Activated T-helper 2 cell treated with anti-CD3 and anti-CD28 coated beads, Interferon-gamma antibody, Interleukin-2, Interleukin-4, amounts not matched to agents 10 μg/mL and 5 μg/mL and 100 μg/mL, durations not matched to agents 14 hours and 24 hours and 36 hours (primary cell): ENCODE measurements at regions not wholly inside any gene's neighbourhood (a gene's known extent, or its start where the extent isn't known, plus 50 kb on each side); places are given as distances from the start of the nearest gene placed in this dataset.
A peak's percentile ranks its signal among the peaks of the same experiment; 100 is the strongest.

ENCODE experiments used
- DNase-seq: peaks from one replicate; pipeline ENCODE4 v3.0.0; 2021; ENCODE audit warnings: low spot score
- H3K27ac Mint-ChIP-seq: one replicate; pipeline ENCODE4 v1.8.0; 2021; ENCODE audit warnings: mixed read lengths
- H3K27me3 Mint-ChIP-seq: one replicate; pipeline ENCODE4 v1.8.0; 2021; ENCODE audit warnings: low read depth, mixed read lengths
- H3K36me3 Mint-ChIP-seq: one replicate; pipeline ENCODE4 v1.8.0; 2021; ENCODE audit warnings: low read depth, mixed read lengths
- H3K4me1 Mint-ChIP-seq: one replicate; pipeline ENCODE4 v1.8.0; 2021; ENCODE audit warnings: low read depth, mixed read lengths
- H3K4me3 Mint-ChIP-seq: one replicate; pipeline ENCODE4 v1.8.0; 2021; ENCODE audit warnings: low read depth, mild to moderate bottlenecking, moderate library complexity, mixed read lengths
- H3K9me3 Mint-ChIP-seq: one replicate; pipeline ENCODE4 v1.8.0; 2021; ENCODE audit warnings: mixed read lengths
- intact Hi-C: fragments of 100-400 bp; cut with micrococcal nuclease; formaldehyde crosslinking; loops from one replicate; pipeline ENCODE4 v1.15.1; 2023

DNA sequence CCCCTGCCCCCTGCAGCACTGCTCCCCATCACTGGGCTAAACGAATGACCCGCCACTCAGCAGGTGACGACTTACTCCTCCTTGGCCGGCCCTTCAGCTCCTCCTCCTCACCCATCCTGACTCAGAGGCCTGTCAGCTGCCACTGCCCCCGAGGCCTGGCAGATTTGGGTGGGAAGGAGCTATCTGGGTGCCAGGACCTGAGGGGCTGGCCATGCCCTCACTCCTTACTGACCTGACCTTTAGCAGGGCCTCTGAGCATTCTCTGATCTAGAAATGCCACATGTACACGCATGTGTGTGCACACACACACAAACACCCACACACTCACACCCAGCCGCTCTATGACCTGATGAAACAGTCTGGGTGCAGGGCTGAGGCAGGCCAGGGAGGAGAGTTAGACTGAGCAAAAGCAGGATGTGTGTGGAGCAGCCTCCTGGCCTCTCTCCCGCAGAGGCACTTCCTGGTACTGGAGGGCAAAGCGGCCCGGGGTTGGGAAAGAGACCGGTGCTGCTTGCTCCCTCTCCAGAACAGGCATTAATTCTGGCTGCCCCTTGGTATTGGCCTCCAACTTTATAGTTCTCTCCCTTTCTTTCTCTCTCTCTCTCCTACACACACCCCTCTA lies 68.0 kb downstream of the ZFP36L2 start:
- peak overlapping the region; percentile 99 for H3K27ac Mint-ChIP-seq
- H3K27me3 Mint-ChIP-seq, result no peaks in the 10 kb centered on the region
- no peaks in the 10 kb centered on the region for H3K36me3 Mint-ChIP-seq
- intact Hi-C loops, result loop anchor here (1.0 to 2.0 kb wide), 6 partner anchors 9 to 68 kb away; partner anchors contain the start of gene ZFP36L2
- no peaks in the 10 kb centered on the region for H3K9me3 Mint-ChIP-seq
- H3K4me3 Mint-ChIP-seq, result peak overlapping the region; percentile 74
- H3K4me1 Mint-ChIP-seq, result peaks cover 39% of the 10 kb centered on the region
- DNase-seq, result peak; percentile 58

DNA sequence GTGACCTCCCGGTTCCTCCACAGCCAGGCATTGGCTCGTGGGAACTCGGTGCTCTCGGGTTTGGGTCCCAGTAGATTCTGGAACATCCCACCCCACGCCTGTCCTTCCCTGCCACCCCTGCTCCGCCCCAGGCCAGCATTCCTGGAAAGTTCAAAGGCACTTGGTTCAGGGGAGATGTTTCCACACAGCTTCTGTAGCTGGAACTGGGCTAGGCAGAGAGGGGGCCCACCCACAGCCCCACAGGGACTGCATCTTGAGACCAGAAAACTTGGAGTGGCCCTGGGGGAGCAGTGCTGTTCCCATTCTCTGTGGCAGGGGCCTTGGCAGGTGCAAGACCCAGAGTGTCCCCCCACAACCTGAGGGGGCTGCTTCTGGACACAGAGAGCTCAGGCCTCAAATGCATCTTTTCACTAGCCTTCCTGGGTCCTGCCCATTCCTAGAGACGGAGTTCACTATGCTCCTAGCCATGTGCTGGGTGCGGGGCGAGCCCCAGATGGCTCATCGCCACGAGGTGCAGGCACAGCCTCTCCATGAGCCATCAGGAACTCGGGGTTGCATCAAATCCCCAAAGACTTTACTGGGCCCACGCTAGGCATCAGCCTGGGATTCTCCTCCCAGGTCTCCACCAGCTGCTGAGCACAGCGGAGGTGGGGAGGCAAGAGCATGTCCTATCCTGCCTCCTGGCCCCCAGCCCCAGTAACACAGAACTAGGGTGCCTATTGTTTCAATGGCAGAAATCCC lies 68.7 kb downstream of the ZFP36L2 start:
- H3K4me3 Mint-ChIP-seq, result no peak overlapping the region
- peak overlapping the region; percentile 99 for H3K27ac Mint-ChIP-seq
- no peaks in the 10 kb centered on the region for H3K36me3 Mint-ChIP-seq
- H3K27me3 Mint-ChIP-seq, result no peaks in the 10 kb centered on the region
- H3K9me3 Mint-ChIP-seq, result no peaks in the 10 kb centered on the region
- intact Hi-C loops, result loop anchor here (1.0 to 2.0 kb wide), 6 partner anchors 8 to 69 kb away; partner anchors contain the start of gene ZFP36L2
- H3K4me1 Mint-ChIP-seq, result peaks cover 41% of the 10 kb centered on the region
- DNase-seq, result no peak

DNA sequence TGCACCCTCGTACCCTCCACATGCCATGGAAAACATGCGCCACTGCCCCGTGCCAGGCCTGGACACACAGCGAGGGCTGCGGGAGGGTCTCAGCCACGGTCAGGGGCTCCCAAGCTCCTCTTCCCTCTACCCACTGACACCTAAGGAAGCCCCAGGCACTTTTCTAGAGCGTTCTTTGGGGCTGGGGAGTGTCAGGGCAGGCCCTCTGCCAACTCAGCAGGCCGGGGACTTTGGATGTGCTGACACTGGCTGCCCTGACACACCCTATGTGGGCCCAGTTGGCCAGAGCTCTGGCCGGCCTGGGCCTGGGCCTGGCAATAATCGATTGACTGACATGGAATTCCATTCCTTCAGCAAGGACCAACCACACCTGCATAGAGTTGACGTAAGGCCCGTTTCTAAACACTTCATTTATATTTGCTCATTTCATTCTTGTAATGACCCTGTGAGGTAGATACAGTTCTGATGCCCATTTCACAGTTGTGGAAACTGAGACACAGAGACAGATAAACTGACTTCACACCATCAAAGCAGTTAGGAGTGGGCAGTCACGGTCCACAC lies 70.5 kb downstream of the ZFP36L2 start:
- H3K27ac Mint-ChIP-seq, result peak overlapping the region; percentile 2
- no peaks in the 10 kb centered on the region for H3K27me3 Mint-ChIP-seq
- intact Hi-C loops, result no loop called here
- H3K4me1 Mint-ChIP-seq, result peaks cover 42% of the 10 kb centered on the region
- no peak for DNase-seq
- no peaks in the 10 kb centered on the region for H3K9me3 Mint-ChIP-seq
- H3K36me3 Mint-ChIP-seq, result no peaks in the 10 kb centered on the region
- H3K4me3 Mint-ChIP-seq, result no peak overlapping the region

DNA sequence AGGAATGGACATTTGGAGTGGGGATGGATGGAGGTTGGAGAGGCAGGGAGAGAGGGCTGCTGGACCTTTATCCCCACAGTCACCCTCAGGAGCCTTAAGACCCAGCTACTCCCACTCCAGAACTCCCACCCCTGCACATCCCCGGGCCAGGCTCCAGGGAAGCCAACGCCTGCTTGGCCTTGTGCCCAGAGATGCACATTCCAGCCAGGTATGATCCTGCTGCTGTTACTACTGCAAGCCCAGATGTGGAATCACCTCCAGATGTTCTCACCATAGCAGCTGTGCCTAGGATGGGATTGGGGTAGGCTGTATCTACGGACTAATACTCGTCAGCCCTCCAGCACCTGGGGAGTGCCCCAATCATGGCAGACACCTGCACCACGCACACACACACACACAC lies 71.7 kb downstream of the ZFP36L2 start:
- Mint-ChIP-seq H3K9me3 (no peaks in the 10 kb centered on the region), H3K4me1 (peaks cover 43% of the 10 kb centered on the region), H3K27ac (peak overlapping the region; percentile 65), H3K4me3 (no peak overlapping the region), H3K36me3 (no peaks in the 10 kb centered on the region), H3K27me3 (no peaks in the 10 kb centered on the region)
- DNase-seq, result no peak
- intact Hi-C loops, result no loop called here

DNA sequence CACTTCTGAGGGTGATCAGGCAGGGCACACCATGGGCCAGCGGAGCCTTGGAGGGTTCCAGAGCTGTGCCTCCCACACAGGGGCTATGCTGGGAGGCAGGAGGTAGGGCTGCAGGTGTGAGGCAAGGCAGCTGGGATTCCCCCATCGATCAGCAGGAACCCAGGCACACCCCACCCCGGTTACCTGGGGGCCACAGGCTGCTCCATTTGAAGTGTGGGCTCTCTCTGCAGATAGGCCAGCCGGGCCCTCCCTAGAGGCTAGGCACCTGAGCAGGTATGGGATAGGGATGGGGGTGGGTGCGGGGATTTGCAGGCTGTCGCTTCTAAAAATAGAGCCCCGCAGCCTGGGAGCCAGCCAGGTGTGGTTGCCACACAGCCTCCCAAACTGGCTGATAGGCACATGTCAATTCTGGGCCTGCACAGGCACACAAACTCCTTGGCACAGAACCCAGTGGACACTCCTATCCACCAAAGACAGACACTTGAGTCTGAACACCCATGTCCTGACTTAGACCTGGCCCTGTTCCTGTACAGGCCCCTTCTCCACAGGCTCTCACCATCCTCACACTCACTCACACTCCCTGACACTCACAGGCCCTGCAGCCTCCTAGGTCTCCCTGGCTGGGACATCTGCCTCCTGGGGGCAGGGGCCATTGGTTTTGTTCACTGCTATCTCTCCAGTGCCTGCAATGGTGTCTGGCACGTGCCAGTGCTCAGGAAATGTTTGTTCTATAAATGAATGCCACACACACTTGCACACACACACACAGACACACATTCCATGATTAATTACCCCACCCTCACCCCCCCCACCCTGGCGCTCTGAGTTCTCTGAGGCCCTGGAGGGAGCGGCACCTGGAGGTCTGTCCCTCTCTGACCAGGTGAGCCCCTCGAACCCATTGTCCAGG lies 73.4 kb downstream of the ZFP36L2 start:
- no peak overlapping the region for H3K27ac Mint-ChIP-seq
- no peaks in the 10 kb centered on the region for H3K36me3 Mint-ChIP-seq
- no peaks in the 10 kb centered on the region for H3K9me3 Mint-ChIP-seq

DNA sequence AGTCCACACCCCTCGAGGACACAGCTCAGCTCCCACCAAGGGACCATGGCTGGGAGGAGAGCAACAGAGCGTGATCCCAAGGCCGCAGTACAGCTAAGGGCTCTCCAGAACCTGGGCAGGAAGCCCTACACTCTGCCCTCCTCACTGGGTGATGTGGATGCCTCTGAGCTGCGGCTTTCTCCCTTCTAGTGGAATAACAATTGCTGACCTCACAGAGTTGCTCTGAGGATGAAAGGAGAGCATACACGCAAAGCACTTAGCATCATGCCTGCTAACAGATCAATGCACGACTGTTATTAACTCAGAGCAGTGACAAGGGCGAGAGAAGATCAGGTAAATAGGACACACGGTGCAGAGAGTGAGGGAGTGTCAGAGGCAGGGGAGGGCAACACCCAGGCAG lies 74.2 kb downstream of the ZFP36L2 start:
- no peak overlapping the region for H3K4me3 Mint-ChIP-seq
- H3K9me3 Mint-ChIP-seq, result no peaks in the 10 kb centered on the region
- H3K27ac Mint-ChIP-seq, result no peak overlapping the region
- no peak for DNase-seq
- intact Hi-C loops, result no loop called here
- no peaks in the 10 kb centered on the region for H3K27me3 Mint-ChIP-seq
- H3K36me3 Mint-ChIP-seq, result no peaks in the 10 kb centered on the region
- H3K4me1 Mint-ChIP-seq, result peaks cover 39% of the 10 kb centered on the region

More for the DNA sequence above, 73.4 kb downstream of the ZFP36L2 start:
- no peak for DNase-seq
- Mint-ChIP-seq H3K4me3 (no peak overlapping the region), H3K4me1 (peaks cover 38% of the 10 kb centered on the region), H3K27me3 (no peaks in the 10 kb centered on the region)
- intact Hi-C loops, result no loop called here

DNA sequence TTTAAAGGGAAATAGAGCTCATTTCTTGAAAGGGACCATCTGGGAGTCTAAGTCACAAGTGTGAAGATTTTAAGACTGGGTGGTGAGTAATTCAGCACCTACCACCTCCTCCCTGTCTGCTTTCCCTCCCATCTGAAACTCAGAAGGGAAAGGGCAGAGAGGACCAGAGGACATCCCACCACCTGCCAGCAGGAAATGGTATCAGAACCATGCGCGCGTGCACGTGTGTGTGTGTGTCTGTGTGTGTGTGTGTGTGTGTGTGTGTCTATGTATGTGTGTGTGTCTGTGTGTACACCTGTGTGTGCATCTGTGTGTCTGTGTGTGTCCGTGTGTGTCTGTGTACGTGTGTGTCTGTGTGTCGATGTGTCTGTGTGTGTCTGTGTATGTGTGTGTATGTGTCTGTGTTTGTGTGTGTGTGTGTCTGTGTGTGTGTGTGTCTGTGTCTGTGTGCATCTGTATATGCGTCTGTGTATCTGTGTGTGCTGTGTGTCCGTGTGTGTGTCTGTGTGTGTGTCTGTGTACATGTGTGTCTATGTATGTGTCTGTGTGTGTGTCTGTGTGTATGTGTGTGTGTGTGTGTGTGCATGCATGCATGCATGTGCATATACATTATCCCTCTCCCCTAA lies 76.8 kb downstream of the ZFP36L2 start:
- peaks cover 43% of the 10 kb centered on the region for H3K4me1 Mint-ChIP-seq
- no peaks in the 10 kb centered on the region for H3K27me3 Mint-ChIP-seq
- DNase-seq, result no peak
- peak overlapping the region; percentile 85 for H3K27ac Mint-ChIP-seq
- H3K4me3 Mint-ChIP-seq, result peak overlapping the region; percentile 34
- intact Hi-C loops, result loop anchor here (1.0 to 10.0 kb wide), 4 partner anchors 9 to 335 kb away; no protein-coding TSS in a partner anchor
- no peaks in the 10 kb centered on the region for H3K9me3 Mint-ChIP-seq
- no peaks in the 10 kb centered on the region for H3K36me3 Mint-ChIP-seq

DNA sequence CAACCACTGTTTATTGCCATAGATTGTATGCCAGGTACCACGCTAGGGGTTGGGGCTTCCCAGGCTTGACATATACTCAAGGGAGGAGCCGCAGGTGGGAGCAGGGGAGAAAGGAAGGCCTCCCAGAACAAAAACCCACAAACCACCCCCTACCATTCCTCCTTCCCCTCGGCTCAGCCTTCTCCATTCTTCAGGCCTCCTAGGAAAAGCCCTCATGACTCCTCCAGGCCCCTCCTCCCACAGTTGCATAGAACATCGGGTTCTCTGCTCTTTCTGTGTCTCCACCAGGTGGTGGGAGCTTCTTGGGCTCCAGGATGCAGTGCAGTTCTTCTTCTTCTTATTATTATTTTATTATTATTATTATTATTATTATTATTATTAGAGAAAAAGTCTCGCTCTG lies 80.3 kb downstream of the ZFP36L2 start:
- Mint-ChIP-seq H3K4me3 (no peak overlapping the region), H3K36me3 (peaks cover 6% of the 10 kb centered on the region), H3K27ac (no peak overlapping the region), H3K9me3 (no peaks in the 10 kb centered on the region), H3K4me1 (peaks cover 44% of the 10 kb centered on the region), H3K27me3 (no peaks in the 10 kb centered on the region)
- intact Hi-C loops, result loop anchor here (10.0 kb wide), 1 partner anchor 331 kb away; no protein-coding TSS in a partner anchor
- no peak for DNase-seq

DNA sequence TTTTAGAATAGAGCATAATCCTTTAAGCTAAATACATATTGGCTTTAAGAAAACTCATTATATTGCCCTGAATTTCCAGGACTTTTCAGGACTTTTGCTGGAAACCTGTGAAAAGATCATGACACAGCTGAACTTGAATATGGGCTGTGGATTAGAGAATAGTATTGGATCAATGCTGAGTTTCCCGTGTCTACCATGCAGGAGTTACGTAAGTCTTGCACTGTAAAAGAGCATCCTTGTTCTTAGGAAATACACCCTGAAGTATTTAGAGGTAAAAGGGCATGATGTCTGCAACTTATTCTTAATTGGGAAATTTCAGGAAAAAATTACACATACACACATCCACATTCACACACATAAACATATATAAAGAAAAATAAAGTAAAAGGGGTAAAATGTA lies 82.1 kb downstream of the ZFP36L2 start:
- Mint-ChIP-seq H3K27ac (no peak overlapping the region), H3K9me3 (no peaks in the 10 kb centered on the region), H3K36me3 (peaks cover 16% of the 10 kb centered on the region), H3K4me3 (no peak overlapping the region), H3K27me3 (no peaks in the 10 kb centered on the region), H3K4me1 (peaks cover 47% of the 10 kb centered on the region)
- DNase-seq, result no peak
- intact Hi-C loops, result loop anchor here (10.0 kb wide), 1 partner anchor 329 kb away; no protein-coding TSS in a partner anchor

DNA sequence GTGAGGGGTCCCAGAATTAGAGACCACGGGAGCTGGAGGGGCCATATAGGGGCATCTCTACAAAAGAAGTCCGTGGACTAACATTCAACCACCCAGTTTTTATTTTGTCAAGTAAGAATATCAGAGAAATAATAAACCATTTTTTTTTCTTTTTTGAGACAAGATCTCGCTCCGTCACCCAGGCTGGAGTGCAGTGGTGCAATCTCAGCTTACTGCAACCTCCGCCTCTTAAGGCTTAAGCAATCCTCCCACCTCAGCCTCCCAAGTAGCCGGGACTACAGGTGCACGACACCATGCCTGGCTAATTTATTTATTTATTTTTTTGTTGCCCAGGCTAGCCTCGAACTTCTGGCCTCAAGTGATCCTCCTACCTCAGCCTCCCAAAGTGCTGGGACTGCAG lies 82.7 kb downstream of the ZFP36L2 start:
- no peaks in the 10 kb centered on the region for H3K27me3 Mint-ChIP-seq
- H3K27ac Mint-ChIP-seq, result no peak overlapping the region
- H3K4me3 Mint-ChIP-seq, result no peak overlapping the region
- peaks cover 16% of the 10 kb centered on the region for H3K36me3 Mint-ChIP-seq
- peaks cover 44% of the 10 kb centered on the region for H3K4me1 Mint-ChIP-seq
- intact Hi-C loops, result loop anchor here (1.0 to 10.0 kb wide), 2 partner anchors 15 to 329 kb away; no protein-coding TSS in a partner anchor
- H3K9me3 Mint-ChIP-seq, result no peaks in the 10 kb centered on the region
- no peak for DNase-seq

DNA sequence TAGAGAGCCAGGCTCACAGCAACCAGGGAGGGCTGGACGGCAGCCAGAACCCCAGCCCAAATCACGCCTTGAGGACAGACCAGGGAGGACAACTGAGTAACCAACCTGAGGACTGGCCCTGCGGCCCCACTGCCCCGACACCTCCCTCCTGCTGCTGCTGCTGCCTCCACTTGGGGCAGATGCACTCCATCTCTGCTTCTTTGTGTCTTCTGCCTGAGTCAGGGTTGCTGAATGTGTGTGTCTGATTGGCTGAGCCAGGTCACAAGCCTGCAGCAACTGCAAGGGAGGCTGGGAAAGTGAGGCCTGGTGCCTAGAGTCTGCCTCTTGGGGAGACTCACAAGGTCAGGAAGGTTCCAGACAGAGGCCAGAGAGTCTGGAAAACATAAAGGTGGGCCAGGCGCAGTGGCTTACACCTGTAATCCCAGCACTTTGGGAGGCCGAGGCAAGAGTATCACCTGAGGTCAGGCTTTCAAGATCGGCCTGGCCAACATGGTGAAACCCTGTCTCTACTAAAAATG lies 83.4 kb downstream of the ZFP36L2 start:
- no peaks in the 10 kb centered on the region for H3K9me3 Mint-ChIP-seq
- H3K4me1 Mint-ChIP-seq, result peaks cover 49% of the 10 kb centered on the region
- no peaks in the 10 kb centered on the region for H3K27me3 Mint-ChIP-seq
- H3K36me3 Mint-ChIP-seq, result peaks cover 16% of the 10 kb centered on the region
- DNase-seq, result peak; percentile 55
- peak overlapping the region; percentile 71 for H3K27ac Mint-ChIP-seq
- peak overlapping the region; percentile 80 for H3K4me3 Mint-ChIP-seq
- intact Hi-C loops, result loop anchor here (1.0 to 10.0 kb wide), 2 partner anchors 15 to 328 kb away; no protein-coding TSS in a partner anchor
